GM21447 (cell line): ENCODE measurements at regions not wholly inside any gene's neighbourhood (a gene's known extent, or its start where the extent isn't known, plus 50 kb on each side); places are given as distances from the start of the nearest gene placed in this dataset.
"Not testable (repeated sequence)": the region's sequence is repeated elsewhere in the genome, so short reads cannot be mapped to it uniquely, and the experiment has no call there.

Source experiments
- ATAC-seq: cut with Tn5 transposase; IDR thresholded peaks from one replicate; pipeline ENCODE4 v1.9.1; 2021; ENCODE audit not compliant: unreplicated experiment

DNA sequence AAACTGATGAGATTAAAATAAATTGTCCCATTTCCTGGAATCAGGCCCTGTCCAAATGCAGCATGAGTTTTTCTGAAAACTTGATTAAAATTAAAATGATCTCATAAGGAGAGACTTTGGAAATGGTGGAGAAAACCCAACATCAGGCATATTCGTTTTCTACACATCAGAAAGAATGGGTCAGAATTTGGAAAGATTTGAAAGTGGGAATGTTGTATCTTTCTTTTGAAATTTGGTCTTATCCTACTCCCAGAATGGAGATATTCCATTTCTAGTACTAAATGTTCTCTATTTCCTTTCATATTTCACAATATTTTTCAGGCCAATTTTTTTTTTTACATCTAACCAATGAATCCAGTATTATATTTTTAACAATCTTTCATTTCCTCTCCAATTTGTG lies 223.9 kb upstream of the RXFP2 start:
- ATAC-seq = no peak

GRCh38 chr13:31517599-31517998 lies 221.7 kb upstream of the RXFP2 start:
- ATAC-seq = no peak

DNA sequence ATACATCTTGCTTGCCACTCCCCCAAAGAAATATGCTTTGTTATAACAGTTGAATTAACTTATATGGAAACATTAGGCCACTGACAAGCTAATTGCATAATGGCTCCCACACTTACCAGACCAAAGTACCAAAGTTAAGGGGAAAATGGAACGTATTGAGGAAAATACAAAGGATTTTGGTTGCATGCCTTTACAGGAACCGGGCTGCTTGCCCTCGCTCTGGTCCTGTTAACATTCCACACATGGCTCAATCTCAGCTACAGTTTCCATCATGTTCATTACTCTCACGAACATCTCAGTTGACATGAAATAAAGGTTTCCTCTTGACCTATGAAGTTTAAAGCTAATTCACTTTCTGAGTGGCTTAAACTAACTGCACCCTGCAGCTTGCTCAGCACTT lies 220.7 kb upstream of the RXFP2 start:
- no peak for ATAC-seq

DNA sequence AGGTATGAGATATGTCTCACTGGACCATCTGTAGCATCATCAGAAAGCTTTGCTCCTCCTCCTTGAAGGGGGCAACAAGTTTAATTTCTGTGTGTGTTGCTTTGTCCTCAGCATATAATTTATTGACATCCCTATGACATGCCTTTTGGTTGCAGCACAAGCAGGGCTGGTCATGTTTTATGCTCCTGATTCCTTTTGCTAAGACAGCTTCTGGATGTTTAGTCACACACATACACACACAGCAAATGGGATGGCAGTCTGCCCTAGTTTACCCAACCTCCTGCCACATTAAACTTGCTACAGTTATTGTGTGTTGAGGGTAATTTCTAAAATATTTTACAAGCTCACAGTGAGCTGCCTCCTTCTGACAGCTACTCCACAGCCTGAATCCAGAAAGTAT lies 217.9 kb upstream of the RXFP2 start:
- no peak for ATAC-seq

- no peak for ATAC-seq
Observed at GRCh38 chr13:31522396-31522795, 216.9 kb upstream of the RXFP2 start.

- ATAC-seq = no peak
Observed at GRCh38 chr13:31528176-31528575, 211.2 kb upstream of the RXFP2 start.

GRCh38 chr13:31528758-31529157 lies 210.6 kb upstream of the RXFP2 start:
- ATAC-seq = no peak

- ATAC-seq = no peak
Observed at GRCh38 chr13:31530922-31531321, 208.4 kb upstream of the RXFP2 start.

DNA sequence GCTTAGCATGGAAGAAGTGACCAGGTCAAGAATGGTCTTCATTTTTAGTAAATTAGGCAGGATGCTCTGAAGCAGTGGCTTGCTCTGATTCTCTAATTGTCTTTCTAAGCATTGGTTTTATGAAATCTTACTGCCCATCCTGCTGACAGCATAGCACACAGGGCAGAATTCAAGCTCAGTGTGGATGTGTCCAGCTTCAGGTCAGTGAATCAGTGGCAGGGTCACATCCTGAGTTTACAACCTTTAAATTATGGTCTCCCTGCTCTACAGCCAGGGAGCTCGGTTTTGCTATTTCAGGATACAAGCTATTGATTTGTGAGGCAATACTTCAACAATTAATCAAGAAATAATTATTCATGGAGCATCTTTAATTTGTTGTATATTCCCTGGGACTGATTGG lies 202.3 kb upstream of the RXFP2 start:
- no peak for ATAC-seq

GRCh38 chr13:31538067-31539042 lies 201.0 kb upstream of the RXFP2 start:
- ATAC-seq = no peak

- ATAC-seq = no peak
Observed at GRCh38 chr13:31540281-31540680, 199.0 kb upstream of the RXFP2 start.

DNA sequence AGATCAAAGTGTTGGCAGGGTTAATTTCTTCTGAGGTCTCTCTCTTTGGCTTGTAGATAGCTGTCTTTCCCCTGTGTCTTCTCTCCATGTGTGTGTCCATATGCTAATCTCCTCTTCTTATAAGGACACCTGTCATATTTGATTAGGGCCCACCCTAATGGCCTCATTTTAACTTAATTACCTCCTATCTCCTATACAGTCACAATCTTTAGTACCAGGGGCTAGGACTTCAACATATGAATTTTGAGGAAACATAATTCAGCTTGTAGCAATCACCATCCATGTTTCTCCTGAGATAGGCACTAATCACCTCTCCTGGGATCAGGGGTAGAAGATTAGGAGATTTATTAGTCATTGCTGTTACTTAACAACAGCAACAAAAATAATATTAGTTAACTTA lies 196.1 kb upstream of the RXFP2 start:
- no peak for ATAC-seq

DNA sequence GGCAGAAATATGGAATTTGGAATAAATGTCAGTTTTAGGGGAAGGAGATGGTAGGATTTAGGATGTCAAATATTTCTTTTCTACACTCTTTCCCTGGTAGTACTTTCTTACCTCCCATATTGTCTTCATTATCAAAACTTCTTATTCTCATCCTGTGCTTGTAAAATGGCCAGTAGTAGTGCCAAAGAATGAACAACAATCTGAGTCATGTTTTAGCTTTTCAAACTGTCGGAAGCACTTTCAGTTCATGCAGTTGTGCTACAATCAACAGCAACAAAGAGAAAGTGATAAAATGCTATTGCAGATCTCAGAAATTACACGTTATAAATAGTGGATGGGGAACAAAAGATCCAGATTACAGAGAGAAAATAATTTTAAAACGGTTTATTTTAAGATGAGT lies 193.7 kb upstream of the RXFP2 start:
- no peak for ATAC-seq

DNA sequence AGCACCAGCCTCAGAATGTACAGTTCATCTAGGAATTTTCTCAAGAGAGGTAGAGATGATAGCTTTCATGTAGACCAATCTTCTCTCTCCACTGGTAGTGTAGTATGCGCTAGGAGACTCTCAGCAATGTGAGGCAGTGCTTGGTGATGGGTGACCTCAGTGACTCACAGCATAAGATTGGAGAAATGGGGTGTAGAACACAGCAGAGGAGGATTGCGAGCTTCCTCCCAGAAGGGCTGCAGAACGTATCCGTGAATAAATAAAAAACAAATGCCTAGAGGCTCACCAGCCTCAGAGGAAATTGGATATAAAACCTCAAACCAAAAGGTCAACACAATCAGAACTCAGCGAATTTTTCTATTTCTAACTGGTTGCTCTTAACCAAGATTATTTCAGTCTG lies 182.9 kb upstream of the RXFP2 start:
- ATAC-seq = no peak

DNA sequence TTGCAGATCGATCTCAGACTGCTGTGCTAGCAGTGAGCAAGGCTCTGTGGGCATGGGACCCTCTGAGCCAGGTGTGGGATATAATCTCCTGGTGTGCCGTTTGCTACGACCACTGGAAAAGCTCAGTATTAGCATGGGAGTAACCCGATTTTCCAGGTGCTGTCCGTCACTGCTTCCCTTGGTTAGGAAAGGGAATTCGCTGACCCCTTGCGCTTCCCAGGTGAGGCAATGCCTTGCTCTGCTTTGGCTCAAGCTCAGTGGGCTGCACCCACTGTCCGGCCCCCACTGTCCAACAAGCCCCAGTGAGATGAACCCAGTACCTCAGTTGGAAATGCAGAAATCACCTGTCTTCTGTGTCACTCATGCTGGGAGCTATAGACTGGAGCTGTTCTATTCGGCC lies 155.1 kb upstream of the RXFP2 start:
- ATAC-seq = not testable (repeated sequence)

DNA sequence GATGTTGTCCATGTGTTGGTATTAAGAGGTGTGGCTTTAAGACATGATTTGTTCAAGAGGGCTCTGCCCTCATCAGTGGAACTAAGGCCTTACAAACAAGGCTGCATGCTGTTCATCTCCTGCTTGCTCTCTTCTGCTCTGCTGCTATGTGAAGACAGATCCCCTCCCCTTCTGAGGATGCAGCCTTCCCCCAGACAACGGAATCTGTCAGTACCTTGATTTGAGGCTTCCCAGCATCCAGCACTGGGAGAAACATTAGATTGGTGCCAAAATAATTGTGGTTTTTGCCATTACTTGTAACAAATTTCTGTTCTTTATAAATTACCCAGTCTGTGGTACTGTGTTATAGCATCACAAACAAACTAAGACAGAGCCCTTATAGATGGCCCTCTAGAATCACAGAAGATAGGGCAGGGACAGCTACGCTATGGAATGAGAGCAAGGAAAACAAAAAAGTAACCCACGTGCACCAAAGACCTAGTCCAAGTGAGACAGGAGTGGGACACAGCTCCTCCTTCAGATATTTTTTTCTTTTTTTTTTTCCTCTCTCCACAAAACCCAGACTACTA lies 151.5 kb upstream of the RXFP2 start:
- no peak for ATAC-seq

GRCh38 chr13:31588316-31588715 lies 151.0 kb upstream of the RXFP2 start:
- no peak for ATAC-seq

GRCh38 chr13:31588893-31589292 lies 150.4 kb upstream of the RXFP2 start:
- no peak for ATAC-seq

DNA sequence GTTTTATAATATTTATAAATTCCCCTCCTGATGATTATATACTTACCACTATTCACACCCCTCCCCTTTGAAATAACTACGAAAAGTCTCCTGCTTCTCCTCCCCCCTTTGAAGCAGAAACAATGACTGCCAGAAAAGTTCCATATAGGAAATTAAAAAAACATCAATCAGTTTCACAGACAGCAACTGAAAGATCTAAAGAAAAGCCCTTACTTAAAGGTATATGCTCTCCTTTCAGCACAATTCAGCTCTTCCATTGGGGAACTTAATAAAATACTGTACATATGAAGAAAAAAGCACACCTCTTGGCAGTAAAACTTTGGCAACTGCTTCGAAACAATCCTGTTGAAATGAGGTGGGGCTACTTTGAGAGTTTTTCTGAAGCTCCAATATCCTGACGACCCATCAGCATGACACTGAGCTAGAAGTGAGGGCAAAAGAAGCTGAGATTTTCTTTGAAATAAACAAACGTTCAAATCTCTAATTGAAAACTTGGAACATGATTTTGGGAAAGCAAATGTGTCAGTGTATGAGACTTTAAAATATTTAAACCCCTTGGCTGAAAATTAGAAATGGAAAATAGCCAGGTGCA lies 147.6 kb upstream of the RXFP2 start:
- ATAC-seq = no peak

DNA sequence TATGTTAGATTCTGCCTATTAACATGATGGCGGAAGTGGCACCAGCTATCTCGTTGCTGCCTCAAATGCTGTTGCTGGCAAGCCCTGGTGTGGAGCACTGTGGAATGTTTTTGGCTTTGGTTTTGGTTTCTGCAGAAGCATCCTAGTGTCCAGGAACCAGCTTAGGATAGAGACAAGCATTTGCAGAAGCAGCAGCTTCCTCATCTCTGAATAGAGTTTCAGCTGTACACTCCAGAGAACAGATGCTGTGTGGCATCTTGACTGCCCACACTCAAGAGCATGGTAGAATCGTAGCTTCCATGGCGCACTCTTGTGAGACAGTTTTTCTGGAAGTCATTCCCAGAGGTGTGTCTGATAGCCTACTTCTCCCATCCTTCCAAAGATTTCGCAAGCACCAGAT lies 145.3 kb upstream of the RXFP2 start:
- ATAC-seq = no peak

DNA sequence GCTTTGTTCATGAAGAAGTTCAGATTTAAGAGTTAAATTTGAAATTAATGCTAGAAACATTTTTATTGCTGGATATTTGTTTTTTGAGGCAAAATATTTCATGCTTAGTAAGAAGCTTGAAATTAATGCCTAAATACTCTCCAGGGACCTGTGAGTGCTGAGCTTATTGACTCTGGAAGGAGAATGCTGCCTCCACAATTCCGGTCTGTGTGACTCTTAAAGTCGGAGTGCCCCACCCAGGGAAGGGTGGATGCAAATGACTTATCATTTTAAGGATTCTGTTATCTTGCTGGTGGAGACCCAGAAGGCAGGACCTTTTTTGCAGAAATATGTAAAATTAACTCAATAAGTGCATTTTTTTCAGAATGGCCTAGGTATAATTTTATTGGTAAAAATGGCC lies 143.8 kb upstream of the RXFP2 start:
- no peak for ATAC-seq

- no peak for ATAC-seq
Observed at GRCh38 chr13:31598990-31599389, 140.3 kb upstream of the RXFP2 start.
